Tibial artery (tissue), 4 donors: ENCODE measurements at regions not wholly inside any gene's neighbourhood (a gene's known extent, or its start where the extent isn't known, plus 50 kb on each side); places are given as distances from the start of the nearest gene placed in this dataset.

Experiments used
- DNase-seq, 2 donors: peaks; one replicate each; pipeline ENCODE4 v3.0.0-alpha.2; 2019
- H3K27ac ChIP-seq, 2 donors: fragments of 200-600 bp; sonication (generic) in 1 of 2; 1 replicate in 1 of 2; 2 replicates in 1 of 2; pipeline ENCODE4 v1.5.1; 2018 to 2019; ENCODE audit warnings: mild to moderate bottlenecking in 1 of 2
- H3K27me3 ChIP-seq, 2 donors: fragments of 200-600 bp; sonication (generic) in 1 of 2; one replicate each; pipeline versions ENCODE4 v1.5.1 to v1.6.0; 2016 to 2019
- H3K36me3 ChIP-seq, 3 donors: fragments of 200-600 bp; sonication (generic) in 2 of 3; one replicate each; pipeline ENCODE4 v1.5.1; 2016 to 2019; ENCODE audit warnings: mild to moderate bottlenecking in 2 of 3
- H3K4me1 ChIP-seq, 4 donors: fragments of 200-600 bp; sonication (generic) in 2 of 4; 1 replicate in 3 of 4; 2 replicates in 1 of 4; pipeline ENCODE4 v1.5.1; 2016 to 2019
- H3K4me3 ChIP-seq, 2 donors: fragments of 200-600 bp; sonication (generic) in 1 of 2; 1 replicate in 1 of 2; 2 replicates in 1 of 2; pipeline ENCODE4 v1.5.1; 2018 to 2019; ENCODE audit warnings: mild to moderate bottlenecking in 2 of 2
- H3K9me3 ChIP-seq, 3 donors: fragments of 200-600 bp; sonication (generic) in 1 of 3; one replicate each; pipeline ENCODE4 v1.5.1; 2016 to 2019
- intact Hi-C: fragments of 100-400 bp; cut with DNase I; formaldehyde crosslinking; loops from one replicate; pipeline ENCODE4 v1.15.0; 2023; ENCODE audit warnings: low total_unique reads
- TF ChIP-seq, protein P1 (sequence below), 2 experiments: fragments of 200-600 bp in 1 of 2; fragments of 450-650 bp in 1 of 2; IDR thresholded peaks; one replicate each; pipeline ENCODE4 v1.5.1; 2017 to 2019; ENCODE audit warnings: antibody characterized with exemption in 2 of 2, mild to moderate bottlenecking in 1 of 2, moderate library complexity in 1 of 2

- Histone ChIP-seq H3K27me3 (no peaks in the 10 kb centered on the region), H3K27ac (no peak overlapping the region), H3K4me3 (no peak overlapping the region), H3K9me3 (no peaks in the 10 kb centered on the region), H3K36me3 (no peaks in the 10 kb centered on the region), H3K4me1 (no peaks in the 10 kb centered on the region)
- TF ChIP-seq, protein P1, sequence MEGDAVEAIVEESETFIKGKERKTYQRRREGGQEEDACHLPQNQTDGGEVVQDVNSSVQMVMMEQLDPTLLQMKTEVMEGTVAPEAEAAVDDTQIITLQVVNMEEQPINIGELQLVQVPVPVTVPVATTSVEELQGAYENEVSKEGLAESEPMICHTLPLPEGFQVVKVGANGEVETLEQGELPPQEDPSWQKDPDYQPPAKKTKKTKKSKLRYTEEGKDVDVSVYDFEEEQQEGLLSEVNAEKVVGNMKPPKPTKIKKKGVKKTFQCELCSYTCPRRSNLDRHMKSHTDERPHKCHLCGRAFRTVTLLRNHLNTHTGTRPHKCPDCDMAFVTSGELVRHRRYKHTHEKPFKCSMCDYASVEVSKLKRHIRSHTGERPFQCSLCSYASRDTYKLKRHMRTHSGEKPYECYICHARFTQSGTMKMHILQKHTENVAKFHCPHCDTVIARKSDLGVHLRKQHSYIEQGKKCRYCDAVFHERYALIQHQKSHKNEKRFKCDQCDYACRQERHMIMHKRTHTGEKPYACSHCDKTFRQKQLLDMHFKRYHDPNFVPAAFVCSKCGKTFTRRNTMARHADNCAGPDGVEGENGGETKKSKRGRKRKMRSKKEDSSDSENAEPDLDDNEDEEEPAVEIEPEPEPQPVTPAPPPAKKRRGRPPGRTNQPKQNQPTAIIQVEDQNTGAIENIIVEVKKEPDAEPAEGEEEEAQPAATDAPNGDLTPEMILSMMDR (IDR thresholded peaks at IDR 0.05): no peak
- intact Hi-C loops: no loop called here
- no peak for DNase-seq
Observed at GRCh38 chr16:73670836-73671820, 623.2 kb upstream of the ZFHX3 start.

GRCh38 chr16:73669535-73670274, 621.8 kb upstream of the ZFHX3 start:
- Histone ChIP-seq H3K27ac (no peak overlapping the region), H3K27me3 (no peaks in the 10 kb centered on the region), H3K4me3 (no peak overlapping the region), H3K36me3 (no peaks in the 10 kb centered on the region), H3K9me3 (no peaks in the 10 kb centered on the region), H3K4me1 (no peaks in the 10 kb centered on the region)
- TF ChIP-seq, protein P1 (IDR thresholded peaks at IDR 0.05): no peak
- intact Hi-C loops: no loop called here
- DNase-seq: no peak

DNA sequence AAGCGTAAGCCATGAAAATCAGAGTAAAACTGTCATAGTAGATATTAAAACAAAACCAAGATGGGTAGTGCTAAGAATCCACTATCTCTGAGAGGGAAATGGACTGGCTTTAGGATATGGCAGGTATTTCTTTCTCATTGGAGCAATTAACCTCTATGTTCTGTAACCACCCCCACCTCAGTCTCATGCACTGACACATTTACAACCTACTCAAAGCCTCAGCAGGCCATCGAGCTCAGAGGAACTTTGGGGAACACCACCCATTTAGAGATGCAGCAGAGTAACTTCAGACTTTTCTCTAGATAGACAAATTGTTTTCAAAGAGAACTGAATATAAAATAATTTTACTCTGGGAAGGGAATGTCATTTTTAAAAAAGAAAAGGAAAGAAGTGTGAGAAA, 615.8 kb upstream of the ZFHX3 start:
- Histone ChIP-seq H3K27me3 (peaks cover 0 to 3% of the 10 kb centered on the region in 2 donors), H3K27ac (no peak overlapping the region), H3K4me1 (no peaks in the 10 kb centered on the region), H3K9me3 (no peaks in the 10 kb centered on the region), H3K36me3 (no peaks in the 10 kb centered on the region), H3K4me3 (no peak overlapping the region)
- intact Hi-C loops: no loop called here
- TF ChIP-seq, protein P1 (IDR thresholded peaks at IDR 0.05): no peak
- DNase-seq: no peak

GRCh38 chr16:73636196-73636595, 588.3 kb upstream of the ZFHX3 start:
- intact Hi-C loops: no loop called here
- H3K4me3 ChIP-seq: no peak overlapping the region
- no peaks in the 10 kb centered on the region for H3K27me3 ChIP-seq
- peaks cover 0 to 15% (median 0%) of the 10 kb centered on the region in 3 donors for H3K9me3 ChIP-seq
- no peaks in the 10 kb centered on the region for H3K4me1 ChIP-seq
- H3K27ac ChIP-seq: no peak overlapping the region
- no peaks in the 10 kb centered on the region for H3K36me3 ChIP-seq
- TF ChIP-seq, protein P1 (IDR thresholded peaks at IDR 0.05): no peak
- no peak for DNase-seq

DNA sequence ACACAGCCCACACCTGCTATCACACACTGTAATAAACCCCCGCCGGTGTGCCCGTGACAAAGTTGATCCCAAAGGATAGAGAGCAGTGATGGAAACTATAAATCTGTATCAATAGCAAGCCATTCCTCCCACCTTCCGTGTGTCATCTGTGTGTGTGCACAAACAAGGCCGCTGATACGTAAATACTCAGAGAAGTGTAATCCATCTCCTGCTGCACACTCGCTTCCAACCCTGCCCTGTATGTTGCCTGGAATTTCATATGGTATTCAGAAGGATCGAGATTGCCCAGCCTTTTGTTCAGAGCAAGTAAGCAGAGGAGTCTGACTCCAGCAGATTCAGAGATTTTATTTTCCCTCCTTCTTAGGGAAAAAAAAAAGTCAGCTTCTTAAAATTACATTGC, 581.1 kb upstream of the ZFHX3 start:
- TF ChIP-seq, protein P1 (IDR thresholded peaks at IDR 0.05): no peak
- Histone ChIP-seq H3K27ac (no peak overlapping the region), H3K4me3 (no peak overlapping the region), H3K4me1 (no peaks in the 10 kb centered on the region), H3K27me3 (no peaks in the 10 kb centered on the region), H3K9me3 (no peaks in the 10 kb centered on the region), H3K36me3 (no peaks in the 10 kb centered on the region)
- intact Hi-C loops: no loop called here
- DNase-seq: no peak
